GM23338 (cell line): ENCODE measurements at regions not wholly inside any gene's neighbourhood (a gene's known extent, or its start where the extent isn't known, plus 50 kb on each side); places are given as distances from the start of the nearest gene placed in this dataset.

ENCODE experiments used
- ATAC-seq: fragments of 200-7000 bp; cut with Tn5 transposase; 3 replicates; pipeline ENCODE4 v1.9.1; 2020
- DNase-seq: peaks from one replicate; pipeline ENCODE4 v3.0.0-alpha.2; 2015; ENCODE audit warnings: low spot score
- H2AFZ ChIP-seq: fragments of 200-600 bp; sonication (generic); 2 replicates; pipeline ENCODE4 v1.8.0; 2016; ENCODE audit warnings: antibody characterized with exemption, mild to moderate bottlenecking, moderate library complexity
- H3F3A ChIP-seq: fragments of 200-600 bp; sonication (generic); replicated peaks from 2 replicates; pipeline ENCODE4 v1.8.0; 2017; ENCODE audit warnings: antibody characterized with exemption, mixed run types, low read depth
- H3K27ac ChIP-seq: fragments of 200-600 bp; sonication (generic); 2 replicates; pipeline ENCODE4 v1.6.1; 2016; ENCODE audit warnings: low read depth
- H3K27me3 ChIP-seq: fragments of 200-600 bp; sonication (generic); 2 replicates; pipeline ENCODE4 v1.8.0; 2016; ENCODE audit warnings: mild to moderate bottlenecking, mixed run types, moderate library complexity; ENCODE audit not compliant: insufficient read depth
- H3K36me3 ChIP-seq: fragments of 200-600 bp; sonication (generic); 2 replicates; pipeline ENCODE4 v1.8.0; 2016; ENCODE audit warnings: mild to moderate bottlenecking; ENCODE audit not compliant: insufficient read depth
- H3K4me1 ChIP-seq: fragments of 200-600 bp; sonication (generic); 2 replicates; pipeline ENCODE4 v1.8.0; 2016; ENCODE audit warnings: mild to moderate bottlenecking, moderate library complexity; ENCODE audit not compliant: insufficient read depth
- H3K4me2 ChIP-seq: fragments of 200-600 bp; sonication (generic); 2 replicates; pipeline ENCODE4 v1.7.1; 2017; ENCODE audit warnings: mixed run types
- H3K4me3 ChIP-seq: fragments of 200-600 bp; sonication (generic); 2 replicates; pipeline ENCODE4 v1.6.1; 2016; ENCODE audit warnings: mixed run types
- H3K79me2 ChIP-seq: fragments of 200-600 bp; sonication (generic); replicated peaks from 2 replicates; pipeline ENCODE4 v1.8.0; 2017; ENCODE audit warnings: mild to moderate bottlenecking; ENCODE audit not compliant: insufficient read depth
- H3K9me2 ChIP-seq: fragments of 200-600 bp; sonication (generic); 2 replicates; pipeline ENCODE4 v1.8.0; 2017; ENCODE audit not compliant: insufficient read depth
- H4K20me1 ChIP-seq: fragments of 200-600 bp; sonication (generic); replicated peaks from 2 replicates; pipeline ENCODE4 v1.8.0; 2017; ENCODE audit warnings: mild to moderate bottlenecking; ENCODE audit not compliant: insufficient read depth
- H3K27ac Mint-ChIP-seq: 2 replicates; pipeline ENCODE4 v1.8.0; 2020; ENCODE audit warnings: inconsistent platforms, mild to moderate bottlenecking, moderate library complexity, mixed read lengths
- H3K27me3 Mint-ChIP-seq: 3 replicates; pipeline ENCODE4 v1.8.0; 2022; ENCODE audit warnings: low read depth, mild to moderate bottlenecking, moderate library complexity, mixed read lengths, inconsistent platforms; ENCODE audit not compliant: insufficient read depth, poor library complexity
- H3K36me3 Mint-ChIP-seq: 3 replicates; pipeline ENCODE4 v1.8.0; 2021; ENCODE audit warnings: low read depth, mild to moderate bottlenecking, inconsistent platforms, moderate library complexity, mixed read lengths
- H3K4me1 Mint-ChIP-seq: 3 replicates; pipeline ENCODE4 v1.8.0; 2020; ENCODE audit warnings: mild to moderate bottlenecking, inconsistent platforms, mixed read lengths
- H3K4me3 Mint-ChIP-seq: 3 replicates; pipeline ENCODE4 v1.8.0; 2021; ENCODE audit warnings: moderate library complexity, mild to moderate bottlenecking, inconsistent platforms, mixed read lengths
- H3K9me3 Mint-ChIP-seq: 3 replicates; pipeline ENCODE4 v1.8.0; 2020; ENCODE audit warnings: moderate library complexity, mild to moderate bottlenecking, inconsistent platforms, mixed read lengths
- EZH2 ChIP-seq: fragments of 200-600 bp; sonication (generic); IDR thresholded peaks from one replicate; pipeline ENCODE4 v1.8.0; 2017; ENCODE audit warnings: antibody characterized with exemption, mild to moderate bottlenecking, low read depth; ENCODE audit not compliant: unreplicated experiment
- EZH2phosphoT487 ChIP-seq: fragments of 200-600 bp; sonication (generic); IDR thresholded peaks from one replicate; pipeline ENCODE4 v1.8.1; 2018; ENCODE audit warnings: antibody characterized with exemption; ENCODE audit not compliant: unreplicated experiment
- POLR2AphosphoS5 ChIP-seq: IDR thresholded peaks from 2 replicates; pipeline ENCODE4 v1.6.1; 2016; ENCODE audit warnings: antibody characterized with exemption, low read depth
- STAT1 ChIP-seq: IDR thresholded peaks from one replicate; pipeline ENCODE4 v1.6.1; 2016; ENCODE audit warnings: antibody characterized with exemption; ENCODE audit not compliant: unreplicated experiment
- TF ChIP-seq, protein P1 (sequence below): IDR thresholded peaks from 2 replicates; pipeline ENCODE4 v1.6.1; 2016; ENCODE audit warnings: antibody characterized with exemption
- TF ChIP-seq, protein P2 (sequence below), 2 experiments: fragments of 200-600 bp in 1 of 2; sonication (generic) in 1 of 2; conservative IDR thresholded peaks; 2 replicates each; pipeline versions ENCODE4 v1.5.1 to v1.6.1; 2016 to 2017; ENCODE audit warnings: antibody characterized with exemption in 2 of 2, low read depth in 2 of 2, mild to moderate bottlenecking in 2 of 2, moderate library complexity in 1 of 2
- TF ChIP-seq, protein P3 (sequence below): fragments of 250-450 bp; sonication (Bioruptor Pico); IDR thresholded peaks from 2 replicates; pipeline ENCODE4 v1.5.0; 2020; ENCODE audit warnings: mild to moderate bottlenecking, moderate library complexity

GRCh38 chr18:27667064-27667463 lies 482.0 kb upstream of the CHST9 start:
- Histone ChIP-seq H3F3A (no peaks in the 10 kb centered on the region), H3K79me2 (no peaks in the 10 kb centered on the region), H3K36me3 (no peaks in the 10 kb centered on the region), H3K27me3 (no peaks in the 10 kb centered on the region), H3K27ac (no peak overlapping the region), H4K20me1 (no peaks in the 10 kb centered on the region), H3K9me2 (no peaks in the 10 kb centered on the region), H2AFZ (no peak overlapping the region), H3K4me2 (no peak overlapping the region), H3K4me1 (peaks cover 24% of the 10 kb centered on the region), H3K4me3 (no peak overlapping the region)
- H3K27me3 Mint-ChIP-seq, result peaks cover 1% of the 10 kb centered on the region
- no peak for DNase-seq
- no peaks in the 10 kb centered on the region for H3K9me3 Mint-ChIP-seq
- no peaks in the 10 kb centered on the region for H3K36me3 Mint-ChIP-seq
- H3K4me3 Mint-ChIP-seq, result no peak overlapping the region
- H3K27ac Mint-ChIP-seq, result no peak overlapping the region
- ATAC-seq, result no peak
- H3K4me1 Mint-ChIP-seq, result peaks cover 28% of the 10 kb centered on the region
- TF ChIP-seq, protein P1, sequence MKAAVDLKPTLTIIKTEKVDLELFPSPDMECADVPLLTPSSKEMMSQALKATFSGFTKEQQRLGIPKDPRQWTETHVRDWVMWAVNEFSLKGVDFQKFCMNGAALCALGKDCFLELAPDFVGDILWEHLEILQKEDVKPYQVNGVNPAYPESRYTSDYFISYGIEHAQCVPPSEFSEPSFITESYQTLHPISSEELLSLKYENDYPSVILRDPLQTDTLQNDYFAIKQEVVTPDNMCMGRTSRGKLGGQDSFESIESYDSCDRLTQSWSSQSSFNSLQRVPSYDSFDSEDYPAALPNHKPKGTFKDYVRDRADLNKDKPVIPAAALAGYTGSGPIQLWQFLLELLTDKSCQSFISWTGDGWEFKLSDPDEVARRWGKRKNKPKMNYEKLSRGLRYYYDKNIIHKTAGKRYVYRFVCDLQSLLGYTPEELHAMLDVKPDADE, result no peak
- no peak for TF ChIP-seq STAT1
- TF ChIP-seq, protein P2, sequence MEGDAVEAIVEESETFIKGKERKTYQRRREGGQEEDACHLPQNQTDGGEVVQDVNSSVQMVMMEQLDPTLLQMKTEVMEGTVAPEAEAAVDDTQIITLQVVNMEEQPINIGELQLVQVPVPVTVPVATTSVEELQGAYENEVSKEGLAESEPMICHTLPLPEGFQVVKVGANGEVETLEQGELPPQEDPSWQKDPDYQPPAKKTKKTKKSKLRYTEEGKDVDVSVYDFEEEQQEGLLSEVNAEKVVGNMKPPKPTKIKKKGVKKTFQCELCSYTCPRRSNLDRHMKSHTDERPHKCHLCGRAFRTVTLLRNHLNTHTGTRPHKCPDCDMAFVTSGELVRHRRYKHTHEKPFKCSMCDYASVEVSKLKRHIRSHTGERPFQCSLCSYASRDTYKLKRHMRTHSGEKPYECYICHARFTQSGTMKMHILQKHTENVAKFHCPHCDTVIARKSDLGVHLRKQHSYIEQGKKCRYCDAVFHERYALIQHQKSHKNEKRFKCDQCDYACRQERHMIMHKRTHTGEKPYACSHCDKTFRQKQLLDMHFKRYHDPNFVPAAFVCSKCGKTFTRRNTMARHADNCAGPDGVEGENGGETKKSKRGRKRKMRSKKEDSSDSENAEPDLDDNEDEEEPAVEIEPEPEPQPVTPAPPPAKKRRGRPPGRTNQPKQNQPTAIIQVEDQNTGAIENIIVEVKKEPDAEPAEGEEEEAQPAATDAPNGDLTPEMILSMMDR (conservative IDR thresholded peaks at IDR 0.05; ENCODE audit: low read depth in 2 of 2), result no peak
- no peak for TF ChIP-seq EZH2phosphoT487

- H3K27ac ChIP-seq, result no peak overlapping the region
- DNase-seq (no peak), ATAC-seq (no peak)
- H4K20me1 ChIP-seq, result no peaks in the 10 kb centered on the region
- no peaks in the 10 kb centered on the region for H3K36me3 ChIP-seq
- H3F3A ChIP-seq, result no peaks in the 10 kb centered on the region
- H3K4me1 ChIP-seq, result peaks cover 33% of the 10 kb centered on the region
- H3K4me2 ChIP-seq, result 0 out of 2 replicates have a peak overlapping the region, but pooled peaks have one; percentile 20
- peaks cover 38% of the 10 kb centered on the region for H3K4me1 Mint-ChIP-seq
- H3K27me3 Mint-ChIP-seq, result peaks cover 1% of the 10 kb centered on the region
- TF ChIP-seq EZH2 (no peak), POLR2AphosphoS5 (no peak)
- no peaks in the 10 kb centered on the region for H3K36me3 Mint-ChIP-seq
- H3K27ac Mint-ChIP-seq, result no peak overlapping the region; the same call in 1 of the 2 replicates
- no peaks in the 10 kb centered on the region for H3K9me3 Mint-ChIP-seq
- H3K4me3 ChIP-seq, result no peak overlapping the region
- no peak overlapping the region for H3K4me3 Mint-ChIP-seq
- H3K27me3 ChIP-seq, result no peaks in the 10 kb centered on the region
- no peaks in the 10 kb centered on the region for H3K79me2 ChIP-seq
- no peaks in the 10 kb centered on the region for H3K9me2 ChIP-seq
- H2AFZ ChIP-seq, result no peak overlapping the region
Measured at GRCh38 chr18:27666016-27666415, 480.9 kb upstream of the CHST9 start.

- H3K4me3 Mint-ChIP-seq, result no peak overlapping the region
- TF ChIP-seq, protein P3, sequence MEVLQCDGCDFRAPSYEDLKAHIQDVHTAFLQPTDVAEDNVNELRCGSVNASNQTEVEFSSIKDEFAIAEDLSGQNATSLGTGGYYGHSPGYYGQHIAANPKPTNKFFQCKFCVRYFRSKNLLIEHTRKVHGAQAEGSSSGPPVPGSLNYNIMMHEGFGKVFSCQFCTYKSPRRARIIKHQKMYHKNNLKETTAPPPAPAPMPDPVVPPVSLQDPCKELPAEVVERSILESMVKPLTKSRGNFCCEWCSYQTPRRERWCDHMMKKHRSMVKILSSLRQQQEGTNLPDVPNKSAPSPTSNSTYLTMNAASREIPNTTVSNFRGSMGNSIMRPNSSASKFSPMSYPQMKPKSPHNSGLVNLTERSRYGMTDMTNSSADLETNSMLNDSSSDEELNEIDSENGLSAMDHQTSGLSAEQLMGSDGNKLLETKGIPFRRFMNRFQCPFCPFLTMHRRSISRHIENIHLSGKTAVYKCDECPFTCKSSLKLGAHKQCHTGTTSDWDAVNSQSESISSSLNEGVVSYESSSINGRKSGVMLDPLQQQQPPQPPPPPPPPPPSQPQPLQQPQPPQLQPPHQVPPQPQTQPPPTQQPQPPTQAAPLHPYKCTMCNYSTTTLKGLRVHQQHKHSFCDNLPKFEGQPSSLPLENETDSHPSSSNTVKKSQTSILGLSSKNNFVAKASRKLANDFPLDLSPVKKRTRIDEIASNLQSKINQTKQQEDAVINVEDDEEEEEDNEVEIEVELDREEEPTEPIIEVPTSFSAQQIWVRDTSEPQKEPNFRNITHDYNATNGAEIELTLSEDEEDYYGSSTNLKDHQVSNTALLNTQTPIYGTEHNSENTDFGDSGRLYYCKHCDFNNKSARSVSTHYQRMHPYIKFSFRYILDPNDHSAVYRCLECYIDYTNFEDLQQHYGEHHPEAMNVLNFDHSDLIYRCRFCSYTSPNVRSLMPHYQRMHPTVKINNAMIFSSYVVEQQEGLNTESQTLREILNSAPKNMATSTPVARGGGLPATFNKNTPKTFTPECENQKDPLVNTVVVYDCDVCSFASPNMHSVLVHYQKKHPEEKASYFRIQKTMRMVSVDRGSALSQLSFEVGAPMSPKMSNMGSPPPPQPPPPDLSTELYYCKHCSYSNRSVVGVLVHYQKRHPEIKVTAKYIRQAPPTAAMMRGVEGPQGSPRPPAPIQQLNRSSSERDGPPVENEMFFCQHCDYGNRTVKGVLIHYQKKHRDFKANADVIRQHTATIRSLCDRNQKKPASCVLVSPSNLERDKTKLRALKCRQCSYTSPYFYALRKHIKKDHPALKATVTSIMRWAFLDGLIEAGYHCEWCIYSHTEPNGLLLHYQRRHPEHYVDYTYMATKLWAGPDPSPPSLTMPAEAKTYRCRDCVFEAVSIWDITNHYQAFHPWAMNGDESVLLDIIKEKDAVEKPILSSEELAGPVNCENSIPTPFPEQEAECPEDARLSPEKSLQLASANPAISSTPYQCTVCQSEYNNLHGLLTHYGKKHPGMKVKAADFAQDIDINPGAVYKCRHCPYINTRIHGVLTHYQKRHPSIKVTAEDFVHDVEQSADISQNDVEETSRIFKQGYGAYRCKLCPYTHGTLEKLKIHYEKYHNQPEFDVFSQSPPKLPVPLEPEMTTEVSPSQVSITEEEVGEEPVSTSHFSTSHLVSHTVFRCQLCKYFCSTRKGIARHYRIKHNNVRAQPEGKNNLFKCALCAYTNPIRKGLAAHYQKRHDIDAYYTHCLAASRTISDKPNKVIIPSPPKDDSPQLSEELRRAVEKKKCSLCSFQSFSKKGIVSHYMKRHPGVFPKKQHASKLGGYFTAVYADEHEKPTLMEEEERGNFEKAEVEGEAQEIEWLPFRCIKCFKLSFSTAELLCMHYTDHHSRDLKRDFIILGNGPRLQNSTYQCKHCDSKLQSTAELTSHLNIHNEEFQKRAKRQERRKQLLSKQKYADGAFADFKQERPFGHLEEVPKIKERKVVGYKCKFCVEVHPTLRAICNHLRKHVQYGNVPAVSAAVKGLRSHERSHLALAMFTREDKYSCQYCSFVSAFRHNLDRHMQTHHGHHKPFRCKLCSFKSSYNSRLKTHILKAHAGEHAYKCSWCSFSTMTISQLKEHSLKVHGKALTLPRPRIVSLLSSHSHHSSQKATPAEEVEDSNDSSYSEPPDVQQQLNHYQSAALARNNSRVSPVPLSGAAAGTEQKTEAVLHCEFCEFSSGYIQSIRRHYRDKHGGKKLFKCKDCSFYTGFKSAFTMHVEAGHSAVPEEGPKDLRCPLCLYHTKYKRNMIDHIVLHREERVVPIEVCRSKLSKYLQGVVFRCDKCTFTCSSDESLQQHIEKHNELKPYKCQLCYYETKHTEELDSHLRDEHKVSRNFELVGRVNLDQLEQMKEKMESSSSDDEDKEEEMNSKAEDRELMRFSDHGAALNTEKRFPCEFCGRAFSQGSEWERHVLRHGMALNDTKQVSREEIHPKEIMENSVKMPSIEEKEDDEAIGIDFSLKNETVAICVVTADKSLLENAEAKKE (CRISPR knock-in tag), result peak; percentile 47; the same call in 1 of the 2 replicates
Measured at GRCh38 chr18:27665264-27665799, 480.2 kb upstream of the CHST9 start.

More at GRCh38 chr18:27665264-27665799, 480.2 kb upstream of the CHST9 start:
- no peaks in the 10 kb centered on the region for H3K9me2 ChIP-seq
- H3K27ac ChIP-seq, result peak overlapping the region; percentile 72
- peaks cover 37% of the 10 kb centered on the region for H3K4me1 ChIP-seq
- no peaks in the 10 kb centered on the region for H4K20me1 ChIP-seq
- H3K27ac Mint-ChIP-seq, result no peak overlapping the region
- peaks cover 39% of the 10 kb centered on the region for H3K4me1 Mint-ChIP-seq
- H3K36me3 ChIP-seq, result no peaks in the 10 kb centered on the region
- no peaks in the 10 kb centered on the region for H3K36me3 Mint-ChIP-seq
- H2AFZ ChIP-seq, result no peak overlapping the region
- no peak overlapping the region for H3K4me3 ChIP-seq
- H3F3A ChIP-seq, result no peaks in the 10 kb centered on the region
- H3K79me2 ChIP-seq, result no peaks in the 10 kb centered on the region
- no peaks in the 10 kb centered on the region for H3K27me3 ChIP-seq
- H3K4me2 ChIP-seq, result 0 out of 2 replicates have a peak overlapping the region, but pooled peaks have one; percentile 20
- H3K27me3 Mint-ChIP-seq, result peaks cover 1% of the 10 kb centered on the region
- no peaks in the 10 kb centered on the region for H3K9me3 Mint-ChIP-seq
- DNase-seq (peak; percentile 69), ATAC-seq (peak; percentile 67)
